K562 (cell line): ENCODE measurements at regions not wholly inside any gene's neighbourhood (a gene's known extent, or its start where the extent isn't known, plus 50 kb on each side); places are given as distances from the start of the nearest gene placed in this dataset.

Experiments
- ATAC-seq: fragments of 200-7000 bp; cut with Tn5 transposase; 3 replicates; pipeline ENCODE4 v1.9.1; 2020; ENCODE audit warnings: moderate library complexity
- BruUV-seq: library from RNA; stranded (reverse); fragments of 400-500 nt; replicated peaks from 2 replicates; lab custom pipeline; 2021; lab: Mats Ljungman, UMichigan
- CTCF ChIA-PET: fragments of 300-600 bp; formaldehyde crosslinking; extraction: SDS; loops from one replicate; lab custom pipeline; 2021; ENCODE audit warnings: low intra/inter-chr PET ratio; lab: Yijun Ruan, JAX
- POLR2A ChIA-PET: fragments of 300-600, 350-650 bp; sonication (Branson Sonifier 250); formaldehyde crosslinking; extraction: SDS; loops from one replicate; lab custom pipeline; 2021; ENCODE audit warnings: antibody characterized with exemption, inconsistent platforms; lab: Yijun Ruan, JAX
- DNase-seq, 4 experiments: peaks; one replicate each; pipeline versions ENCODE4 v3.0.0 to v3.0.0-alpha.2; 2011 to 2018; ENCODE audit warnings: low spot score in 3 of 4, mixed read lengths in 3 of 4; ENCODE audit errors: extremely low read depth in 1 of 4
- FAIRE-seq: peaks from 2 replicates; lab custom pipeline; 2011; peaks lifted over from hg19 to GRCh38; lab: Jason Lieb, UNC
- H2AFZ ChIP-seq: 2 replicates; pipeline ENCODE4 v1.6.0; 2011; ENCODE audit warnings: low read depth, low read length, control low read depth, inconsistent platforms
- H3K27ac ChIP-seq: fragments of 200-600 bp; 3 replicates; pipeline ENCODE4 v1.8.0; 2011; ENCODE audit warnings: low read depth, mild to moderate bottlenecking, control low read depth, inconsistent platforms, low read length, moderate library complexity, mixed read lengths; ENCODE audit errors: extremely low read depth
- H3K27me3 ChIP-seq, 2 experiments: fragments of 300-600 bp in 1 of 2; 2 replicates in 1 of 2; 3 replicates in 1 of 2; pipeline versions ENCODE4 v1.6.0 to v1.8.0; 2011; ENCODE audit warnings: inconsistent platforms in 2 of 2, low read length in 2 of 2, mild to moderate bottlenecking in 1 of 2, mixed read lengths in 1 of 2, moderate library complexity in 1 of 2; ENCODE audit not compliant: control insufficient read depth in 2 of 2, insufficient read depth in 2 of 2
- H3K36me3 ChIP-seq: fragments of 300-600 bp; 3 replicates; pipeline ENCODE4 v1.8.0; 2011; ENCODE audit warnings: mild to moderate bottlenecking, low read length, inconsistent platforms; ENCODE audit not compliant: control insufficient read depth, insufficient read depth
- H3K4me1 ChIP-seq, 2 experiments: fragments of 200-600 bp in 1 of 2; replicated peaks in 1 of 2; 2 replicates in 1 of 2; 3 replicates in 1 of 2; pipeline versions ENCODE4 v1.5.1 to v1.8.0; 2011; ENCODE audit warnings: inconsistent platforms in 2 of 2, low read length in 2 of 2, mild to moderate bottlenecking in 1 of 2, mixed read lengths in 1 of 2, moderate library complexity in 1 of 2; ENCODE audit not compliant: control insufficient read depth in 2 of 2, insufficient read depth in 2 of 2
- H3K4me2 ChIP-seq: 2 replicates; pipeline ENCODE4 v1.6.1; 2011; ENCODE audit warnings: low read length, control low read depth, inconsistent platforms, mixed read lengths; ENCODE audit not compliant: insufficient read depth
- H3K4me3 ChIP-seq: fragments of 200-600 bp; sonication (generic), shearing (Covaris generic); 2 replicates; pipeline ENCODE4 v1.5.1; 2016; ENCODE audit warnings: control low read depth, inconsistent platforms
- H3K79me2 ChIP-seq: fragments of 200-600 bp; 3 replicates; pipeline ENCODE4 v1.8.0; 2011; ENCODE audit warnings: low read length, inconsistent platforms; ENCODE audit not compliant: control insufficient read depth, insufficient read depth
- H3K9ac ChIP-seq, 2 experiments: 2 replicates each; pipeline versions ENCODE4 v1.6.0 to v1.6.1; 2011; ENCODE audit warnings: low read depth in 2 of 2, low read length in 2 of 2, control low read depth in 1 of 2, inconsistent platforms in 1 of 2, mild to moderate bottlenecking in 1 of 2, mixed read lengths in 1 of 2; ENCODE audit not compliant: insufficient read depth in 1 of 2
- H3K9me1 ChIP-seq: one replicate; pipeline ENCODE4 v1.6.0; 2011; ENCODE audit warnings: inconsistent platforms, mild to moderate bottlenecking, low read length, moderate library complexity; ENCODE audit not compliant: control insufficient read depth, insufficient read depth
- H3K9me3 ChIP-seq: replicated peaks from 2 replicates; pipeline ENCODE4 v1.5.1; 2011; ENCODE audit warnings: low read depth, low read length, inconsistent platforms; ENCODE audit not compliant: control insufficient read depth, insufficient read depth
- H4K20me1 ChIP-seq: replicated peaks from 2 replicates; pipeline ENCODE4 v1.6.1; 2011; ENCODE audit warnings: low read length, inconsistent platforms, mixed read lengths; ENCODE audit not compliant: control insufficient read depth, insufficient read depth
- COPS2 ChIP-seq: fragments of 450-650 bp; conservative IDR thresholded peaks from 2 replicates; pipeline ENCODE4 v1.6.1; 2016; ENCODE audit warnings: mild to moderate bottlenecking, moderate library complexity
- FOXK1 ChIP-seq: sonication (generic); formaldehyde crosslinking; IDR thresholded peaks from 2 replicates; pipeline ENCODE4 v1.8.0; 2022; ENCODE audit warnings: missing genetic modification reagents, mild to moderate bottlenecking, borderline replicate concordance
- HINFP ChIP-seq: fragments of 450-650 bp; conservative IDR thresholded peaks from 2 replicates; pipeline ENCODE4 v1.6.1; 2016; ENCODE audit warnings: missing genetic modification characterization, low read depth, mild to moderate bottlenecking, control low read depth, missing compliant biosample characterization
- JUN ChIP-seq, 2 experiments: sonication (generic) in 1 of 2; formaldehyde crosslinking in 1 of 2; IDR thresholded peaks; 2 replicates each; pipeline versions ENCODE4 v1.6.1 to v1.8.0; 2012 to 2022; ENCODE audit warnings: borderline replicate concordance in 2 of 2, mild to moderate bottlenecking in 2 of 2, improper control_type of control experiment in 1 of 2, low read depth in 1 of 2, low read length in 1 of 2, missing genetic modification reagents in 1 of 2
- KHSRP ChIP-seq: fragments of 450-650 bp; IDR thresholded peaks from 2 replicates; pipeline ENCODE4 v1.6.1; 2017
- MYBL2 ChIP-seq, 2 experiments: fragments of 450-650 bp in 1 of 2; sonication (generic) in 1 of 2; formaldehyde crosslinking in 1 of 2; IDR thresholded peaks; 2 replicates each; pipeline versions ENCODE4 v1.6.1 to v1.8.1; 2017 to 2022; ENCODE audit warnings: borderline replicate concordance in 1 of 2, inconsistent platforms in 1 of 2, low read depth in 1 of 2, mild to moderate bottlenecking in 1 of 2, missing genetic modification reagents in 1 of 2, moderate library complexity in 1 of 2
- RBM34 ChIP-seq: fragments of 200-400 bp; formaldehyde crosslinking; IDR thresholded peaks from 2 replicates; pipeline ENCODE4 v1.6.1; 2018; ENCODE audit warnings: low read length, borderline replicate concordance; ENCODE audit not compliant: insufficient read depth
- RHOXF2B ChIP-seq: fragments of 250-450 bp; sonication (Bioruptor Pico); conservative IDR thresholded peaks from 2 replicates; pipeline ENCODE4 v1.5.1; 2021
- SAFB2 ChIP-seq: fragments of 200-400 bp; formaldehyde crosslinking; IDR thresholded peaks from 2 replicates; pipeline ENCODE4 v1.6.1; 2018; ENCODE audit warnings: borderline replicate concordance, low read length, low read depth, moderate library complexity; ENCODE audit not compliant: severe bottlenecking
- SRSF1 ChIP-seq: fragments of 200-400 bp; formaldehyde crosslinking; IDR thresholded peaks from 2 replicates; pipeline ENCODE4 v1.6.1; 2017; ENCODE audit warnings: mild to moderate bottlenecking, low read depth, low read length, moderate library complexity
- ZNF134 ChIP-seq: fragments of 250-450 bp; sonication (Bioruptor Pico); conservative IDR thresholded peaks from 2 replicates; pipeline ENCODE4 v1.4.0; 2020
- ZNF174 ChIP-seq: fragments of 250-450 bp; sonication (Bioruptor Pico); IDR thresholded peaks from 2 replicates; pipeline ENCODE4 v1.4.0; 2020; ENCODE audit warnings: mild to moderate bottlenecking
- ZNF354B ChIP-seq: fragments of 250-450 bp; sonication (Bioruptor Pico); IDR thresholded peaks from 2 replicates; pipeline ENCODE4 v1.4.0; 2020
- ZNF384 ChIP-seq: IDR thresholded peaks from 2 replicates; pipeline ENCODE4 v1.6.1; 2012; ENCODE audit warnings: low read depth, low read length, improper control_type of control experiment
- WGBS: fragments of 100-300 bp; shearing (Covaris generic); methylation state at CpG from one replicate; pipeline ENCODE4 v1.1.6; 2016; ENCODE audit warnings: low coverage, mixed read lengths; ENCODE audit not compliant: insufficient coverage; ENCODE audit errors: missing lambda C conversion rate; 5-methylcytosine and 5-hydroxymethylcytosine counted together
- in situ Hi-C: fragments of 300-500 bp; cut with MboI; formaldehyde crosslinking; loops from 4 replicates; pipeline ENCODE4 v1.15.0; 2018; ENCODE audit warnings: inconsistent platforms, mixed read lengths
- intact Hi-C: fragments of 100-400 bp; cut with micrococcal nuclease; formaldehyde crosslinking; loops from 2 replicates; pipeline ENCODE4 v1.14.2; 2022
- TF ChIP-seq, protein P1 (sequence below), 2 experiments: fragments of 450-650 bp; IDR thresholded peaks; 2 replicates each; pipeline ENCODE4 v1.6.1; 2016
- TF ChIP-seq, protein P2 (sequence below): sonication (generic); formaldehyde crosslinking; IDR thresholded peaks from 2 replicates; pipeline ENCODE4 v1.8.0; 2022; ENCODE audit warnings: missing genetic modification reagents, mild to moderate bottlenecking, borderline replicate concordance
- TF ChIP-seq, protein P3 (sequence below): fragments of 450-650 bp; IDR thresholded peaks from one replicate; pipeline ENCODE4 v1.6.1; 2018; ENCODE audit warnings: mild to moderate bottlenecking, moderate library complexity; ENCODE audit not compliant: partially characterized antibody

GRCh38 chr7:97390052-97390451 is 272.6 kb downstream of the SDHAF3 start:
- CTCF ChIA-PET, result no interaction called here
- ATAC-seq (no peak), DNase-seq (no peak), FAIRE-seq (no peak)
- H3K9me3 ChIP-seq, result no peaks in the 10 kb centered on the region
- no peak overlapping the region for H3K4me2 ChIP-seq
- no peaks in the 10 kb centered on the region for H3K36me3 ChIP-seq
- POLR2A ChIA-PET, result no interaction called here
- 1% methylated on average over 6 of the region's 6 CpGs for WGBS
- no TSS peak for BruUV-seq
- H3K9ac ChIP-seq, result no peak overlapping the region
- in situ Hi-C loops, result no loop called here
- H3K4me3 ChIP-seq, result no peak overlapping the region
- intact Hi-C loops, result no loop called here
- no peaks in the 10 kb centered on the region for H3K27me3 ChIP-seq
- no peaks in the 10 kb centered on the region for H4K20me1 ChIP-seq
- no peak overlapping the region for H3K27ac ChIP-seq
- H2AFZ ChIP-seq, result no peak overlapping the region
- H3K79me2 ChIP-seq, result no peaks in the 10 kb centered on the region
- H3K4me1 ChIP-seq, result no peaks in the 10 kb centered on the region
- no peaks in the 10 kb centered on the region for H3K9me1 ChIP-seq
- TF ChIP-seq FOXK1, result no peak
- TF ChIP-seq SAFB2, result no peak
- no peak for TF ChIP-seq ZNF354B (CRISPR knock-in tag)
- no peak for TF ChIP-seq MYBL2 (IDR thresholded peaks at IDR 0.05; ENCODE audit: low read depth)
- no peak for TF ChIP-seq MYBL2 (CRISPR knock-in tag; IDR thresholded peaks at IDR 0.05; ENCODE audit: borderline replicate concordance)
- no peak for TF ChIP-seq JUN (IDR thresholded peaks at IDR 0.05; ENCODE audit: borderline replicate concordance, low read depth, low read length)
- TF ChIP-seq JUN (CRISPR knock-in tag; IDR thresholded peaks at IDR 0.05; ENCODE audit: borderline replicate concordance), result no peak
- TF ChIP-seq KHSRP, result no peak
- TF ChIP-seq ZNF174 (CRISPR knock-in tag), result no peak
- TF ChIP-seq ZNF134 (CRISPR knock-in tag), result no peak
- TF ChIP-seq, protein P1, sequence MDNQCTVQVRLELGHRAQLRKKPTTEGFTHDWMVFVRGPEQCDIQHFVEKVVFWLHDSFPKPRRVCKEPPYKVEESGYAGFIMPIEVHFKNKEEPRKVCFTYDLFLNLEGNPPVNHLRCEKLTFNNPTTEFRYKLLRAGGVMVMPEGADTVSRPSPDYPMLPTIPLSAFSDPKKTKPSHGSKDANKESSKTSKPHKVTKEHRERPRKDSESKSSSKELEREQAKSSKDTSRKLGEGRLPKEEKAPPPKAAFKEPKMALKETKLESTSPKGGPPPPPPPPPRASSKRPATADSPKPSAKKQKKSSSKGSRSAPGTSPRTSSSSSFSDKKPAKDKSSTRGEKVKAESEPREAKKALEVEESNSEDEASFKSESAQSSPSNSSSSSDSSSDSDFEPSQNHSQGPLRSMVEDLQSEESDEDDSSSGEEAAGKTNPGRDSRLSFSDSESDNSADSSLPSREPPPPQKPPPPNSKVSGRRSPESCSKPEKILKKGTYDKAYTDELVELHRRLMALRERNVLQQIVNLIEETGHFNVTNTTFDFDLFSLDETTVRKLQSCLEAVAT (IDR thresholded peaks at IDR 0.05), result no peak
- TF ChIP-seq COPS2, result no peak
- TF ChIP-seq RHOXF2B (CRISPR knock-in tag), result no peak
- no peak for TF ChIP-seq HINFP (tag)
- TF ChIP-seq SRSF1, result no peak
- TF ChIP-seq RBM34, result no peak
- TF ChIP-seq ZNF384, result no peak
- TF ChIP-seq, protein P2, sequence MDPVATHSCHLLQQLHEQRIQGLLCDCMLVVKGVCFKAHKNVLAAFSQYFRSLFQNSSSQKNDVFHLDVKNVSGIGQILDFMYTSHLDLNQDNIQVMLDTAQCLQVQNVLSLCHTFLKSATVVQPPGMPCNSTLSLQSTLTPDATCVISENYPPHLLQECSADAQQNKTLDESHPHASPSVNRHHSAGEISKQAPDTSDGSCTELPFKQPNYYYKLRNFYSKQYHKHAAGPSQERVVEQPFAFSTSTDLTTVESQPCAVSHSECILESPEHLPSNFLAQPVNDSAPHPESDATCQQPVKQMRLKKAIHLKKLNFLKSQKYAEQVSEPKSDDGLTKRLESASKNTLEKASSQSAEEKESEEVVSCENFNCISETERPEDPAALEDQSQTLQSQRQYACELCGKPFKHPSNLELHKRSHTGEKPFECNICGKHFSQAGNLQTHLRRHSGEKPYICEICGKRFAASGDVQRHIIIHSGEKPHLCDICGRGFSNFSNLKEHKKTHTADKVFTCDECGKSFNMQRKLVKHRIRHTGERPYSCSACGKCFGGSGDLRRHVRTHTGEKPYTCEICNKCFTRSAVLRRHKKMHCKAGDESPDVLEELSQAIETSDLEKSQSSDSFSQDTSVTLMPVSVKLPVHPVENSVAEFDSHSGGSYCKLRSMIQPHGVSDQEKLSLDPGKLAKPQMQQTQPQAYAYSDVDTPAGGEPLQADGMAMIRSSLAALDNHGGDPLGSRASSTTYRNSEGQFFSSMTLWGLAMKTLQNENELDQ (CRISPR knock-in tag), result no peak
- TF ChIP-seq, protein P3, sequence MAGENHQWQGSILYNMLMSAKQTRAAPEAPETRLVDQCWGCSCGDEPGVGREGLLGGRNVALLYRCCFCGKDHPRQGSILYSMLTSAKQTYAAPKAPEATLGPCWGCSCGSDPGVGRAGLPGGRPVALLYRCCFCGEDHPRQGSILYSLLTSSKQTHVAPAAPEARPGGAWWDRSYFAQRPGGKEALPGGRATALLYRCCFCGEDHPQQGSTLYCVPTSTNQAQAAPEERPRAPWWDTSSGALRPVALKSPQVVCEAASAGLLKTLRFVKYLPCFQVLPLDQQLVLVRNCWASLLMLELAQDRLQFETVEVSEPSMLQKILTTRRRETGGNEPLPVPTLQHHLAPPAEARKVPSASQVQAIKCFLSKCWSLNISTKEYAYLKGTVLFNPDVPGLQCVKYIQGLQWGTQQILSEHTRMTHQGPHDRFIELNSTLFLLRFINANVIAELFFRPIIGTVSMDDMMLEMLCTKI, result no peak
